ENCODE measurements at regions not wholly inside any gene's neighbourhood (a gene's known extent, or its start where the extent isn't known, plus 50 kb on each side); places are given as distances from the start of the nearest gene placed in this dataset.
"Not testable (repeated sequence)": the region's sequence is repeated elsewhere in the genome, so short reads cannot be mapped to it uniquely, and the experiment has no call there.

- no peak for DNase-seq (ENCODE audit: low read depth)
- H3K4me3 ChIP-seq (ENCODE audit: low read depth, low read length): no peak overlapping the region
- TF ChIP-seq CTCF (IDR thresholded peaks at IDR 0.05; ENCODE audit: insufficient read depth, low read depth, low read length, missing control alignments): no peak
These were observed 217.6 kb upstream of the TTC29 start for GRCh38 chr4:147163311-147163710.

- DNase-seq (ENCODE audit: low read depth); H3K4me3 ChIP-seq (ENCODE audit: low read depth, low read length): not testable (repeated sequence)
These were observed 222.5 kb upstream of the TTC29 start for GRCh38 chr4:147168200-147168599.

GRCh38 chr4:147173322-147173721 lies 227.7 kb upstream of the TTC29 start:
- no peak for DNase-seq (ENCODE audit: low read depth)
- H3K4me3 ChIP-seq (ENCODE audit: low read depth, low read length): no peak overlapping the region
- no peak for TF ChIP-seq CTCF (IDR thresholded peaks at IDR 0.05; ENCODE audit: insufficient read depth, low read depth, low read length, missing control alignments)

- TF ChIP-seq CTCF (IDR thresholded peaks at IDR 0.05; ENCODE audit: insufficient read depth, low read depth, low read length, missing control alignments): no peak
- no peak for DNase-seq (ENCODE audit: low read depth)
- H3K4me3 ChIP-seq (ENCODE audit: low read depth, low read length): no peak overlapping the region
These were observed 228.3 kb upstream of the TTC29 start for GRCh38 chr4:147173797-147174432.

- TF ChIP-seq CTCF (IDR thresholded peaks at IDR 0.05; ENCODE audit: insufficient read depth, low read depth, low read length, missing control alignments): no peak
- DNase-seq (ENCODE audit: low read depth): no peak
These were observed 228.9 kb upstream of the TTC29 start for GRCh38 chr4:147174591-147174990.

GRCh38 chr4:147175460-147176025 lies 229.9 kb upstream of the TTC29 start:
- DNase-seq (ENCODE audit: low read depth): no peak
- no peak for TF ChIP-seq CTCF (IDR thresholded peaks at IDR 0.05; ENCODE audit: insufficient read depth, low read depth, low read length, missing control alignments)
- no peak overlapping the region for H3K4me3 ChIP-seq (ENCODE audit: low read depth, low read length)

More at GRCh38 chr4:147174591-147174990, 228.9 kb upstream of the TTC29 start:
- no peak overlapping the region for H3K4me3 ChIP-seq (ENCODE audit: low read depth, low read length)

GRCh38 chr4:147182041-147182440 lies 236.4 kb upstream of the TTC29 start:
- DNase-seq (ENCODE audit: low read depth): no peak
- TF ChIP-seq CTCF (IDR thresholded peaks at IDR 0.05; ENCODE audit: insufficient read depth, low read depth, low read length, missing control alignments): no peak

More at GRCh38 chr4:147182041-147182440, 236.4 kb upstream of the TTC29 start:
- no peak overlapping the region for H3K4me3 ChIP-seq (ENCODE audit: low read depth, low read length)
